Epithelial cell of proximal tubule (primary cell): ENCODE measurements at regions not wholly inside any gene's neighbourhood (a gene's known extent, or its start where the extent isn't known, plus 50 kb on each side); places are given as distances from the start of the nearest gene placed in this dataset.

ENCODE experiments used
- DNase-seq: peaks from one replicate; pipeline ENCODE4 v3.0.0-alpha.2; 2011; ENCODE audit warnings: low read depth
- H3K4me3 ChIP-seq: 2 replicates; pipeline ENCODE4 v1.5.1; 2011; ENCODE audit warnings: low read depth, mild to moderate bottlenecking, low read length
- CTCF ChIP-seq: conservative IDR thresholded peaks from 2 replicates; pipeline ENCODE4 v1.5.1; 2012; ENCODE audit warnings: low read depth, mild to moderate bottlenecking, low read length

GRCh38 chr7:34449765-34450164, 208.3 kb upstream of the NPSR1 start:
- no peak for TF ChIP-seq CTCF
- no peak for DNase-seq
- no peak overlapping the region for H3K4me3 ChIP-seq

- H3K4me3 ChIP-seq, result no peak overlapping the region
- DNase-seq, result no peak
- TF ChIP-seq CTCF, result no peak
These were observed 206.8 kb upstream of the NPSR1 start for GRCh38 chr7:34451183-34451582.

GRCh38 chr7:34451923-34452322, 206.1 kb upstream of the NPSR1 start:
- no peak for TF ChIP-seq CTCF
- no peak for DNase-seq

GRCh38 chr7:34452363-34452762, 205.7 kb upstream of the NPSR1 start:
- no peak for TF ChIP-seq CTCF
- no peak for DNase-seq
- H3K4me3 ChIP-seq, result no peak overlapping the region

More at GRCh38 chr7:34451923-34452322, 206.1 kb upstream of the NPSR1 start:
- H3K4me3 ChIP-seq, result no peak overlapping the region

GRCh38 chr7:34453150-34453549, 204.9 kb upstream of the NPSR1 start:
- no peak for TF ChIP-seq CTCF
- no peak overlapping the region for H3K4me3 ChIP-seq
- DNase-seq, result no peak

GRCh38 chr7:34454381-34454780, 203.6 kb upstream of the NPSR1 start:
- no peak for DNase-seq
- no peak overlapping the region for H3K4me3 ChIP-seq
- TF ChIP-seq CTCF, result no peak

- no peak overlapping the region for H3K4me3 ChIP-seq
- no peak for DNase-seq
- no peak for TF ChIP-seq CTCF
These were observed 200.7 kb upstream of the NPSR1 start for GRCh38 chr7:34457329-34457728.
